ENCODE measurements at regions not wholly inside any gene's neighbourhood (a gene's known extent, or its start where the extent isn't known, plus 50 kb on each side); places are given as distances from the start of the nearest gene placed in this dataset.

DNA sequence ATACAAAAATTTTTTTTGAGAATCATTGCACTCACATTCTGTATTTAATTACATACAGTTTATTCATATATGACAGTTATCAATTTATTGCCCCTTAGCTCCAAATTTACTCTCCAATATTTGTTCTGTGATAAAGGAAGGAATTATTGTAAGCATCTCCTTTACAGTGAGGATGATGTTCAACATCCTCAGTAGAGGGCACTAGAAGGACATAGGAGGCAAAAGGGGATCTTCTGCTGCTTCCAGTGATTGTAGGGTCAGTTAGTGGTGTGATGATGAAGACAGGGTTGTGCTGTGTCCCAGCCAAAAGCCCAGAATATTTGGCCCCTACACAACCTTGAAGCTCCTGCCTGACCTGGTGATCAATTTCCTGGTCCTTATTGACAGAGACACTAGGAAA is 89.9 kb upstream of the DCBLD2 start:
- intact Hi-C loops (cut with DNase I), result loop anchor here (5.0 kb wide), 1 partner anchor 389 kb away; no protein-coding TSS in a partner anchor
- DNase-seq, result no peak

- intact Hi-C loops (cut with DNase I), result loop anchor here (5.0 kb wide), 1 partner anchor 388 kb away; no protein-coding TSS in a partner anchor
- DNase-seq, result no peak
These were observed 89.2 kb upstream of the DCBLD2 start for GRCh38 chr3:98990657-98991056.

- intact Hi-C loops (cut with DNase I), result no loop called here
- DNase-seq, result no peak
These were observed 84.6 kb upstream of the DCBLD2 start for GRCh38 chr3:98986073-98986472.

- no peak for DNase-seq
- intact Hi-C loops (cut with DNase I), result no loop called here
These were observed 83.9 kb upstream of the DCBLD2 start for GRCh38 chr3:98985431-98985830.

DNA sequence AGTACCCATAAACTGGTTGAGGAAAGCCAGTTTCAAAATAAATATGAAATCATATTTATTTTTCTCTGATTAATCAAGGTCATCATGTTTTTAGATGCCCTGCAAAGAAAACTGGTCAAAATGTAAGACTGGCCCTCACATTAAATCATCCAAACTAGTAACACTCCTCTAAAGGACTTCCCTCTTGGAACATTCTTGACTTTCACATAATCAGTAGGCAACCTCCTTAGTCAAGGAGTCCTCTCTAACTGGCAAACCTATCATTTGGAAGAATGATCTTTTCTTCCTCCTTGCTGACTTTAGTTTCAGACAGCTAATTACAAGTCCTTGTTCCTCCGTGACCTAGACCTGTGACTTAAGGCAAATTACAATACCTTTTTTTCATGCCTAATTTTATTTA is 82.5 kb upstream of the DCBLD2 start:
- intact Hi-C loops (cut with DNase I), result no loop called here
- DNase-seq, result no peak

- intact Hi-C loops (cut with DNase I), result no loop called here
- no peak for DNase-seq
These were observed 80.9 kb upstream of the DCBLD2 start for GRCh38 chr3:98982351-98982750.

- intact Hi-C loops (cut with DNase I), result no loop called here
- no peak for DNase-seq
These were observed 79.6 kb upstream of the DCBLD2 start for GRCh38 chr3:98980915-98981596.

- intact Hi-C loops (cut with DNase I), result no loop called here
- DNase-seq, result no peak
These were observed 77.8 kb upstream of the DCBLD2 start for GRCh38 chr3:98979296-98979695.

- intact Hi-C loops (cut with DNase I), result no loop called here
- no peak for DNase-seq
These were observed 76.7 kb upstream of the DCBLD2 start for GRCh38 chr3:98978068-98978811.

- intact Hi-C loops (cut with DNase I), result no loop called here
- no peak for DNase-seq
These were observed 76.0 kb upstream of the DCBLD2 start for GRCh38 chr3:98977520-98977919.

- intact Hi-C loops (cut with DNase I), result no loop called here
- DNase-seq, result no peak
These were observed 72.9 kb upstream of the DCBLD2 start for GRCh38 chr3:98974442-98974841.

- DNase-seq, result no peak
- intact Hi-C loops (cut with DNase I), result no loop called here
These were observed 71.2 kb upstream of the DCBLD2 start for GRCh38 chr3:98972720-98973119.

- DNase-seq, result no peak
- intact Hi-C loops (cut with DNase I), result no loop called here
These were observed 70.7 kb upstream of the DCBLD2 start for GRCh38 chr3:98972155-98972554.

DNA sequence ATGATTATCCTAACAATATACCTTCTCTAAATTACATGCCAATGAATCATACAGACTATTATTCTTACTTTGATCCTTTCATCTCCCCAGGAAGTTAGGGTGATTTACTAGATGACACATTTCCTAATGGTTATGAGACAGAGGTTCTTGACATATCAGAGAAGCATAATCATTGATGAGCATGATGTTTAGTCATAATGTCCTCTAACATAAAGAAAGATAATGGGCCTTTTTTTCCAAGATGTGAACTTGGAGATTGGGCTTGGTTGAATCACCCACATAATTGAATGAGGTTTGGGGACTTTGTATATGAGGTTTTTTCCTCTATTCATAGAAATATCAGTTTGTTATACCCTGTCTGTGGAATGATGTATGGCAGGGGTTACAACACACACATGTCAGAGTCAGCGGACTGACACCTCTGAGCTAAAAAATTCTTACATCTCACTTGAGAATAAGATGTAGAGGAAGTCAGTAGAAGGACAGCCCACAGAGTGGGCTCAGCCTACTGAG is 69.7 kb upstream of the DCBLD2 start:
- intact Hi-C loops (cut with DNase I), result no loop called here
- no peak for DNase-seq

DNA sequence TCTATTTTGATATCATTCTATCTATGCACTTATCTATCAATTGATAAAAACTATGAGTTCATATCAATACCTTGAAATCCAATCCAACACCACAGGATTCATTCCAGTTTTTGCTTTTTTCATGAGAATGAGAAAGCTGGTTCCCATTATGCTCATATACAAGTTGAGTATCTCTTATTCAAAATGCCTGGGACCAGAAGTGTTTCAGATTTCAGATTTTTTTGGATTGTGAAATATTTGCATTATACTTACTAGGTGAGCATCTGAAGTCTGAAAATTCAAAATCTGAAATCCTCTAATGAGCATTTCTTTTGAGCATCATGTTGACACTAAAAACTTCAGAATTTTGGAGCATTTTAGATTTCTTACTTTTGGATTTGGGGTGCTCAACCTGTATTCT is 67.8 kb upstream of the DCBLD2 start:
- intact Hi-C loops (cut with DNase I), result no loop called here
- DNase-seq, result no peak

DNA sequence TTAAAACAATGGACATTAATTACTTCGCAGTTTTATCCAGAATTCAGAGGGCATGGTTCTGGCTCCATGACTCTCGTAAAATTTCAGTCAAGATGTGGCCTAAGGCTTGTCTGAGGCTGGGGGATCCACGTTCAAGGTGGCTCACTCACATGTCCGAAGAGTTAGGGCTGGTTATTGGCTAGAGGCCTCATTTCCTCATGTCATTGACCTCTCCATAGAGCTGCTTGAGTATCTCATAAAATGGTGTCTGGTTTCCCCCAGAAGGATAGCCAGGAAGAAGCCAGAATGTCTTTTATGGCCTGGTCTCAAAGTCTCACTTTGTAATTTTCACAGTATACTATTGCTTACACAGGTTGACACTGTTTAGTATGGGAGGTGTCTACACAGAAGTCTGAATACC is 67.3 kb upstream of the DCBLD2 start:
- no peak for DNase-seq
- intact Hi-C loops (cut with DNase I), result no loop called here

DNA sequence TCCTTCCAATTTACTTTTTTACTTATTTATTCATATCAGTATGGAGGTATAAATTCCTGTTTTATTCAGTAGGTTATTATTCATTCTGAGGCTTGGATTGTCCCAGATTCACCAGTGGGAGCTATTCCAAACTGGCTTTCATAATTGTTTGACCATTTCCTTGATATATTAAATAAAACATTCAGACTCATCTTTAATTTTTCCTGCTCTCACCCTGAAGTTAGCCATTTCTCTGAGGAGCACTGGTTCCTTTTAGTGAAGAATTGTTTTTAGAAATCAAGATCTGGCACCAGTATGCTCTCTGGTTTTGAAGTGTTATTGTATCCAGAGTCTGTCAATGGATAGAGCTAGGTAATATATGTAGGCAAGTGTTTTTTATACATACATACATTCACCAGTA is 66.9 kb upstream of the DCBLD2 start:
- intact Hi-C loops (cut with DNase I), result no loop called here
- no peak for DNase-seq

DNA sequence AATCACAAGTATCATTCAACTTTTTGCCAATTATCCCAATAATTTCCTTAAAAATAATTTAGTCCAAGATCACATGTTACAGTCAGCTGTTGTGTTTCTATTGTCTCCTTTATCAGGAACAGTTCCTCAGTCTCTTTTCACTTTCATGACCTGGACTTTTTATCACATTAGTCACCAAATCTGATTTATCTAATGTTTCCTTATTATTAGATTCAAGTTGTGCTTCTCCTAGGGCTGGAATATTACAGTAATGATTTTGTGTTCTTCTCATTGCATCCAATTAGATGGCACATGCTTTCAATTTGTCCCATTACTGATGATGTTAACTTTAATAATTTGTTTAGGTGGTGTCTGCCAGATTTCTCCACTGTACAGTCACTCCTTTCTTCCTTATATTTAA is 66.3 kb upstream of the DCBLD2 start:
- intact Hi-C loops (cut with DNase I), result no loop called here

DNA sequence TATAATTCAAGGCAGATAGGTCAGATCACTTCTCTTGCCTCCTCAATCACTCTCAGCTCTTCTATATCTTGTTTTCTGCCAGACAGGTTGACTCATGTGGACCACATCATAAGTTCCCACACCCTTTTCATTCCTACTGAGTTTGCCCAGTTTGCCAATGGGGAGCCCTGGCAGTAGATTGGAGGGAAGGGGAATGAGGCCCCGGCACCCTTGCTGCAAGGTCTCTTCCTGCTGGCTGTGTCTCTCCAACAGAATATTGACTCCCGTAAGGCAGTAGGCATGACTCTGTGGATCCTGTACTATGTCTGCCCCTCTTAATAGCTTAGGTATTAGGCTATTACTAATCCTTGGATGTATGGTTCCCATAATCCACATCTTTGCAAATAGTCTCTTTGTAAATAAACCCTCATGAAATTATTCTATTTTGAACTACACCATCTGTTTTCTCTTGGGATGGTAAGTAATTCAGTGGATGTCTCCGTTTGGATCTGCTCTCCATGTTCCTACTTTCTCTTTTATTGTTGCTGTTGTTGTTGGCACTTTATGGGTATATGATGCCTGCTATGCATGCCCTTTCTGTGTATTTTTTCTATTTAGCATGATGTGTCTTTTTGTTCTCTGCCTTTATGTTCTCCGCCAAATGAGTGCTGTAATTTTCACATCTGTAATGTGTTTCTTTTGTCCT is 65.5 kb upstream of the DCBLD2 start:
- intact Hi-C loops (cut with DNase I), result no loop called here
- DNase-seq, result no peak

More for the DNA sequence above, 66.3 kb upstream of the DCBLD2 start:
- DNase-seq, result no peak

GRCh38 chr3:98966434-98966833 is 64.9 kb upstream of the DCBLD2 start:
- no peak for DNase-seq
- intact Hi-C loops (cut with DNase I), result no loop called here
